GM12873 (cell line): ENCODE measurements at regions not wholly inside any gene's neighbourhood (a gene's known extent, or its start where the extent isn't known, plus 50 kb on each side); places are given as distances from the start of the nearest gene placed in this dataset.

Source experiments
- CTCF ChIP-seq: IDR thresholded peaks from 2 replicates; pipeline ENCODE4 v1.5.1; 2012; ENCODE audit warnings: low read depth, mild to moderate bottlenecking, moderate library complexity, low read length, control low read depth; ENCODE audit not compliant: insufficient read depth; ENCODE audit errors: missing control alignments

GRCh38 chr1:164333387-164333786 is 225.6 kb upstream of the PBX1 start:
- no peak for TF ChIP-seq CTCF

- TF ChIP-seq CTCF: no peak
These were observed 221.6 kb upstream of the PBX1 start for GRCh38 chr1:164337394-164337793.

GRCh38 chr1:164337885-164338284 is 221.1 kb upstream of the PBX1 start:
- no peak for TF ChIP-seq CTCF

- TF ChIP-seq CTCF: no peak
These were observed 215.8 kb upstream of the PBX1 start for GRCh38 chr1:164343189-164343588.

- TF ChIP-seq CTCF: no peak
These were observed 211.0 kb upstream of the PBX1 start for GRCh38 chr1:164347980-164348379.

GRCh38 chr1:164356511-164356910 is 202.5 kb upstream of the PBX1 start:
- TF ChIP-seq CTCF: no peak

- TF ChIP-seq CTCF: no peak
These were observed 198.7 kb upstream of the PBX1 start for GRCh38 chr1:164360265-164360664.
